DOHH2 (cell line): ENCODE measurements at regions not wholly inside any gene's neighbourhood (a gene's known extent, or its start where the extent isn't known, plus 50 kb on each side); places are given as distances from the start of the nearest gene placed in this dataset.

Experiments used
- CTCF ChIP-seq: fragments of 200-600 bp; sonication (generic); IDR thresholded peaks from one replicate; pipeline ENCODE4 v1.5.1; 2014; ENCODE audit warnings: antibody characterized with exemption, mild to moderate bottlenecking, low read depth, low read length; ENCODE audit not compliant: poor library complexity, severe bottlenecking
- EZH2phosphoT487 ChIP-seq: fragments of 200-600 bp; sonication (generic); IDR thresholded peaks from 2 replicates; pipeline ENCODE4 v1.6.1; 2017; ENCODE audit warnings: borderline replicate concordance, mild to moderate bottlenecking, antibody characterized with exemption, low read length, moderate library complexity, mixed read lengths

GRCh38 chr9:121598965-121599871, 52.2 kb upstream of the DAB2IP start:
- no peak for TF ChIP-seq CTCF
- no peak for TF ChIP-seq EZH2phosphoT487
